HEK293 (cell line): ENCODE measurements at regions not wholly inside any gene's neighbourhood (a gene's known extent, or its start where the extent isn't known, plus 50 kb on each side); places are given as distances from the start of the nearest gene placed in this dataset.

ENCODE experiments used
- CTCF ChIP-seq: fragments of 450-650 bp; formaldehyde crosslinking; IDR thresholded peaks from 2 replicates; pipeline ENCODE4 v1.5.1; 2016; ENCODE audit warnings: missing biosample characterization, missing genetic modification characterization
- GLIS2 ChIP-seq: fragments of 450-650 bp; formaldehyde crosslinking; IDR thresholded peaks from 2 replicates; pipeline ENCODE4 v1.5.1; 2016; ENCODE audit warnings: missing biosample characterization, missing genetic modification characterization
- PBX3 ChIP-seq: sonication (generic); formaldehyde crosslinking; IDR thresholded peaks from 2 replicates; pipeline ENCODE4 v1.8.1; 2022; ENCODE audit warnings: mild to moderate bottlenecking, moderate library complexity, missing genetic modification reagents
- PRDM4 ChIP-seq: fragments of 450-650 bp; formaldehyde crosslinking; IDR thresholded peaks from 2 replicates; pipeline ENCODE4 v1.5.1; 2017; ENCODE audit warnings: missing biosample characterization, missing genetic modification characterization
- SALL2 ChIP-seq: fragments of 450-650 bp; formaldehyde crosslinking; IDR thresholded peaks from 2 replicates; pipeline ENCODE4 v1.5.0; 2017; ENCODE audit warnings: missing biosample characterization, mild to moderate bottlenecking, missing genetic modification characterization, borderline replicate concordance
- SETDB1 ChIP-seq: IDR thresholded peaks from one replicate; pipeline ENCODE4 v1.6.1; 2017; ENCODE audit warnings: mild to moderate bottlenecking, low read length, moderate library complexity, mixed read lengths; ENCODE audit not compliant: insufficient read length
- TCF7L2 ChIP-seq: IDR thresholded peaks from 2 replicates; pipeline ENCODE4 v1.6.1; 2011; ENCODE audit warnings: low read depth, mild to moderate bottlenecking, inconsistent platforms, low read length, moderate library complexity, borderline replicate concordance
- YY1 ChIP-seq: fragments of 450-650 bp; formaldehyde crosslinking; IDR thresholded peaks from 2 replicates; pipeline ENCODE4 v1.5.1; 2018; ENCODE audit warnings: missing biosample characterization, missing genetic modification characterization
- ZBTB26 ChIP-seq: fragments of 450-650 bp; formaldehyde crosslinking; optimal IDR thresholded peaks from 2 replicates; pipeline ENCODE3; 2016; ENCODE audit warnings: missing biosample characterization, mild to moderate bottlenecking, missing genetic modification characterization
- ZBTB44 ChIP-seq: fragments of 450-650 bp; IDR thresholded peaks from 2 replicates; pipeline ENCODE4 v1.5.1; 2018; ENCODE audit warnings: missing biosample characterization, mild to moderate bottlenecking, missing genetic modification characterization
- ZNF132 ChIP-seq: fragments of 450-650 bp; formaldehyde crosslinking; IDR thresholded peaks from 2 replicates; pipeline ENCODE4 v1.5.1; 2017; ENCODE audit warnings: missing biosample characterization, missing genetic modification characterization, borderline replicate concordance
- ZNF157 ChIP-seq: fragments of 450-650 bp; formaldehyde crosslinking; IDR thresholded peaks from 2 replicates; pipeline ENCODE4 v1.5.1; 2016; ENCODE audit warnings: missing biosample characterization, missing genetic modification characterization
- ZNF174 ChIP-seq: fragments of 450-650 bp; formaldehyde crosslinking; IDR thresholded peaks from 2 replicates; pipeline ENCODE4 v1.5.0; 2017; ENCODE audit warnings: missing biosample characterization, mild to moderate bottlenecking, missing genetic modification characterization
- ZNF560 ChIP-seq: fragments of 450-650 bp; formaldehyde crosslinking; IDR thresholded peaks from 2 replicates; pipeline ENCODE4 v1.5.1; 2017; ENCODE audit warnings: missing biosample characterization, missing genetic modification characterization, borderline replicate concordance

- TF ChIP-seq CTCF (no peak), YY1 (tag by site-specific recombination) (no peak), SETDB1 (no peak), PBX3 (no peak), ZNF174 (tag by site-specific recombination) (no peak), ZNF560 (tag by site-specific recombination) (no peak), GLIS2 (no peak), PRDM4 (tag by site-specific recombination) (no peak), ZNF132 (tag by site-specific recombination) (no peak), TCF7L2 (no peak), ZBTB44 (tag by site-specific recombination) (no peak), ZBTB26 (tag by site-specific recombination) (no peak), ZNF157 (tag by site-specific recombination) (no peak), SALL2 (tag by site-specific recombination) (no peak)
These were observed 496.0 kb upstream of the THBS1 start for GRCh38 chr15:39084674-39085530.
